SK-N-SH (cell line): ENCODE measurements at regions not wholly inside any gene's neighbourhood (a gene's known extent, or its start where the extent isn't known, plus 50 kb on each side); places are given as distances from the start of the nearest gene placed in this dataset.
A peak's percentile ranks its signal among the peaks of the same experiment; 100 is the strongest.

Experiments
- CTCF ChIA-PET: fragments of 300-600, 350-600 bp; formaldehyde crosslinking; extraction: SDS; loops from one replicate; lab custom pipeline; 2021; lab: Yijun Ruan, JAX
- POLR2A ChIA-PET: fragments of 350-600 bp; sonication (Branson Sonifier 250); formaldehyde crosslinking; extraction: SDS; loops from one replicate; lab custom pipeline; 2020; ENCODE audit warnings: antibody characterized with exemption, inconsistent platforms; lab: Yijun Ruan, JAX
- DNase-seq: peaks from one replicate; pipeline ENCODE4 v3.0.0; 2012
- H2AFZ ChIP-seq: fragments of 200-600 bp; sonication (generic); 2 replicates; pipeline ENCODE4 v1.8.1; 2016; ENCODE audit warnings: antibody characterized with exemption, mild to moderate bottlenecking, low read depth
- H3F3A ChIP-seq: fragments of 200-600 bp; sonication (generic); replicated peaks from 2 replicates; pipeline ENCODE3; 2016; ENCODE audit warnings: antibody characterized with exemption, mild to moderate bottlenecking; ENCODE audit not compliant: insufficient read depth
- H3K27ac ChIP-seq, 2 experiments: fragments of 200-500 bp in 1 of 2; fragments of 200-600 bp in 1 of 2; sonication (Bioruptor generic) in 1 of 2; sonication (generic), shearing (Covaris generic) in 1 of 2; 2 replicates each; pipeline versions ENCODE4 v1.5.1 to v1.6.1; 2014 to 2016; ENCODE audit warnings: low read depth in 2 of 2, inconsistent platforms in 1 of 2, low read length in 1 of 2, mild to moderate bottlenecking in 1 of 2, mixed read lengths in 1 of 2
- H3K27me3 ChIP-seq: fragments of 200-600 bp; sonication (generic), shearing (Covaris generic); 2 replicates; pipeline ENCODE4 v1.6.1; 2016; ENCODE audit warnings: mixed run types; ENCODE audit not compliant: insufficient read depth
- H3K36me3 ChIP-seq, 2 experiments: fragments of 200-500 bp in 1 of 2; fragments of 200-600 bp in 1 of 2; sonication (Bioruptor generic) in 1 of 2; sonication (generic) in 1 of 2; replicated peaks in 1 of 2; 2 replicates each; pipeline versions ENCODE3 to v1.5.1; 2014 to 2016; ENCODE audit warnings: low read length in 1 of 2, mild to moderate bottlenecking in 1 of 2; ENCODE audit not compliant: insufficient read depth in 2 of 2, control insufficient read depth in 1 of 2
- H3K4me1 ChIP-seq, 2 experiments: fragments of 200-500 bp in 1 of 2; fragments of 200-600 bp in 1 of 2; sonication (Bioruptor generic) in 1 of 2; sonication (generic), shearing (Covaris generic) in 1 of 2; 2 replicates each; pipeline versions ENCODE4 v1.5.1 to v1.6.1; 2014 to 2016; ENCODE audit warnings: low read depth in 1 of 2, low read length in 1 of 2, mixed run types in 1 of 2; ENCODE audit not compliant: insufficient read depth in 2 of 2, control insufficient read depth in 1 of 2
- H3K4me2 ChIP-seq: fragments of 200-600 bp; sonication (generic), shearing (Covaris generic); 2 replicates; pipeline ENCODE4 v1.6.1; 2017; ENCODE audit warnings: mixed run types
- H3K4me3 ChIP-seq, 2 experiments: fragments of 200-500 bp in 1 of 2; fragments of 200-600 bp in 1 of 2; sonication (Bioruptor generic) in 1 of 2; sonication (generic), shearing (Covaris generic) in 1 of 2; 2 replicates each; pipeline versions ENCODE4 v1.5.1 to v1.8.1; 2014 to 2016; ENCODE audit warnings: low read depth in 2 of 2, inconsistent platforms in 1 of 2, low read length in 1 of 2, mild to moderate bottlenecking in 1 of 2, mixed read lengths in 1 of 2, moderate library complexity in 1 of 2
- H3K79me2 ChIP-seq: fragments of 200-600 bp; sonication (generic); 2 replicates; pipeline ENCODE4 v1.8.1; 2017; ENCODE audit warnings: mild to moderate bottlenecking; ENCODE audit not compliant: insufficient read depth
- H3K9ac ChIP-seq: fragments of 200-600 bp; sonication (generic); 2 replicates; pipeline ENCODE4 v1.6.1; 2017; ENCODE audit warnings: mixed run types
- H3K9me2 ChIP-seq: fragments of 200-600 bp; sonication (generic); 2 replicates; pipeline ENCODE4 v1.6.1; 2017; ENCODE audit warnings: mixed run types
- H3K9me3 ChIP-seq: fragments of 200-600 bp; sonication (generic); 2 replicates; pipeline ENCODE4 v1.6.1; 2017; ENCODE audit warnings: mixed run types, mild to moderate bottlenecking, moderate library complexity
- H4K20me1 ChIP-seq: fragments of 200-600 bp; sonication (generic); 2 replicates; pipeline ENCODE4 v1.6.1; 2017; ENCODE audit warnings: mild to moderate bottlenecking, mixed run types; ENCODE audit not compliant: insufficient read depth
- CTCF ChIP-seq: fragments of 200-600 bp; sonication (generic); IDR thresholded peaks from 2 replicates; pipeline ENCODE4 v1.6.1; 2017; ENCODE audit warnings: antibody characterized with exemption, mild to moderate bottlenecking, moderate library complexity
- ELF1 ChIP-seq: IDR thresholded peaks from 2 replicates; pipeline ENCODE4 v1.4.0; 2012
- EP300 ChIP-seq, 2 experiments: IDR thresholded peaks; 2 replicates each; pipeline versions ENCODE4 v1.4.0 to v1.6.1; 2012; ENCODE audit warnings: borderline replicate concordance in 1 of 2, low read depth in 1 of 2, low read length in 1 of 2
- FOXJ3 ChIP-seq: sonication (generic); formaldehyde crosslinking; IDR thresholded peaks from 2 replicates; pipeline ENCODE4 v1.5.1; 2020; ENCODE audit warnings: mild to moderate bottlenecking, missing genetic modification reagents
- FOXM1 ChIP-seq: IDR thresholded peaks from 2 replicates; pipeline ENCODE4 v1.4.0; 2012; ENCODE audit warnings: low read depth, mild to moderate bottlenecking
- IRF3 ChIP-seq: fragments of 150-350 bp; IDR thresholded peaks from 2 replicates; pipeline ENCODE4 v1.6.1; 2016; ENCODE audit warnings: mild to moderate bottlenecking, low read depth, low read length
- NRF1 ChIP-seq: IDR thresholded peaks from 2 replicates; pipeline ENCODE4 v1.6.1; 2012; ENCODE audit warnings: low read depth, mild to moderate bottlenecking, low read length
- RCOR1 ChIP-seq: fragments of 150-350 bp; IDR thresholded peaks from 2 replicates; pipeline ENCODE4 v1.6.1; 2017; ENCODE audit warnings: antibody characterized with exemption, low read length
- RXRA ChIP-seq: IDR thresholded peaks from 2 replicates; pipeline ENCODE4 v1.4.0; 2012; ENCODE audit warnings: low read depth, mild to moderate bottlenecking, borderline replicate concordance
- SMC3 ChIP-seq: IDR thresholded peaks from 2 replicates; pipeline ENCODE4 v1.6.1; 2012; ENCODE audit warnings: low read depth, low read length, improper control_type of control experiment
- TCF12 ChIP-seq: IDR thresholded peaks from 2 replicates; pipeline ENCODE4 v1.4.0; 2012
- TEAD4 ChIP-seq: IDR thresholded peaks from 2 replicates; pipeline ENCODE4 v1.4.0; 2012; ENCODE audit warnings: mild to moderate bottlenecking, borderline replicate concordance; ENCODE audit not compliant: insufficient read depth
- USF1 ChIP-seq: IDR thresholded peaks from 2 replicates; pipeline ENCODE4 v1.4.0; 2012; ENCODE audit warnings: low read depth, borderline replicate concordance
- WGBS: methylation state at CpG from one replicate; pipeline ENCODE4 v1.1.6; 2017; ENCODE audit warnings: low lambda C conversion rate; 5-methylcytosine and 5-hydroxymethylcytosine counted together

- no peak overlapping the region for H2AFZ ChIP-seq
- no peak overlapping the region for H3K4me2 ChIP-seq
- no peaks in the 10 kb centered on the region for H4K20me1 ChIP-seq
- H3K9me3 ChIP-seq = no peaks in the 10 kb centered on the region
- 8% methylated on average over 2 of the region's 2 CpGs for WGBS
- CTCF ChIA-PET = interaction anchor here (1.1 to 1.6 kb wide), 3 partner anchors 32 to 188 kb away, joined by 3 to 4 read pairs (median 3); no protein-coding TSS in a partner anchor
- H3K27me3 ChIP-seq = no peaks in the 10 kb centered on the region
- POLR2A ChIA-PET = no interaction called here
- TF ChIP-seq USF1 (no peak), NRF1 (no peak), TEAD4 (no peak), SMC3 (no peak), RCOR1 (no peak), CTCF (no peak)
- H3K9me2 ChIP-seq = no peaks in the 10 kb centered on the region
- no peaks in the 10 kb centered on the region for H3K79me2 ChIP-seq
- no peak overlapping the region; a peak in 1 of 4 replicates for H3K27ac ChIP-seq
- H3K36me3 ChIP-seq = no peaks in the 10 kb centered on the region
- peaks cover 0 to 14% of the 10 kb centered on the region in 2 experiments; a peak in 1 of 4 replicates for H3K4me1 ChIP-seq
- H3F3A ChIP-seq = no peaks in the 10 kb centered on the region
- no peak overlapping the region for H3K9ac ChIP-seq
- H3K4me3 ChIP-seq = no peak overlapping the region
- peak; percentile 50 for DNase-seq
Observed at GRCh38 chr1:29924017-29924431, 687.7 kb downstream of the PTPRU start.

- POLR2A ChIA-PET = no interaction called here
- CTCF ChIA-PET = no interaction called here
- 80% methylated on average over 1 of the region's 2 CpGs for WGBS
Observed at GRCh38 chr1:29921741-29922140, 685.4 kb downstream of the PTPRU start.

GRCh38 chr1:29920784-29921183 lies 684.5 kb downstream of the PTPRU start:
- no peaks in the 10 kb centered on the region for H3K9me2 ChIP-seq
- no peaks in the 10 kb centered on the region for H3K36me3 ChIP-seq
- no peaks in the 10 kb centered on the region for H4K20me1 ChIP-seq
- ChIA-PET CTCF (no interaction called here), POLR2A (no interaction called here)
- TF ChIP-seq EP300 (IDR thresholded peaks at IDR 0.05; ENCODE audit: borderline replicate concordance in 1 of 2, low read depth in 1 of 2, low read length in 1 of 2) (no peak), IRF3 (no peak), ELF1 (no peak), FOXM1 (no peak), CTCF (no peak), FOXJ3 (CRISPR knock-in tag) (no peak), RXRA (no peak), TCF12 (no peak)
- peaks cover 0 to 11% of the 10 kb centered on the region in 2 experiments; a peak in 1 of 4 replicates for H3K4me1 ChIP-seq
- no peak overlapping the region for H3K9ac ChIP-seq
- H3K27ac ChIP-seq = no peak overlapping the region
- WGBS = 66% methylated on average over 9 of the region's 11 CpGs
- no peaks in the 10 kb centered on the region for H3K27me3 ChIP-seq
- no peak overlapping the region for H2AFZ ChIP-seq
- H3K4me3 ChIP-seq = no peak overlapping the region
- H3F3A ChIP-seq = no peaks in the 10 kb centered on the region
- H3K9me3 ChIP-seq = no peaks in the 10 kb centered on the region
- no peak for DNase-seq
- H3K4me2 ChIP-seq = no peak overlapping the region
- H3K79me2 ChIP-seq = no peaks in the 10 kb centered on the region

More at GRCh38 chr1:29921741-29922140, 685.4 kb downstream of the PTPRU start:
- no peak overlapping the region for H3K27ac ChIP-seq
- no peaks in the 10 kb centered on the region for H3K27me3 ChIP-seq
- H3K9me3 ChIP-seq = no peaks in the 10 kb centered on the region
- H3K4me3 ChIP-seq = no peak overlapping the region
- H3K79me2 ChIP-seq = no peaks in the 10 kb centered on the region
- peaks cover 0 to 12% of the 10 kb centered on the region in 2 experiments; a peak in 1 of 4 replicates for H3K4me1 ChIP-seq
- H3K4me2 ChIP-seq = no peak overlapping the region
- DNase-seq = no peak
- H3K36me3 ChIP-seq = no peaks in the 10 kb centered on the region
- no peaks in the 10 kb centered on the region for H3F3A ChIP-seq
- H2AFZ ChIP-seq = no peak overlapping the region
- no peaks in the 10 kb centered on the region for H3K9me2 ChIP-seq
- H4K20me1 ChIP-seq = no peaks in the 10 kb centered on the region
- no peak for TF ChIP-seq EP300 (IDR thresholded peaks at IDR 0.05; ENCODE audit: borderline replicate concordance in 1 of 2, low read depth in 1 of 2, low read length in 1 of 2)
- H3K9ac ChIP-seq = no peak overlapping the region
